GM12878 (cell line): ENCODE measurements at regions not wholly inside any gene's neighbourhood (a gene's known extent, or its start where the extent isn't known, plus 50 kb on each side); places are given as distances from the start of the nearest gene placed in this dataset.

Source experiments
- ATAC-seq: fragments of 200-7000 bp; cut with Tn5 transposase; 3 replicates; pipeline ENCODE4 v1.9.1; 2020; ENCODE audit warnings: mild to moderate bottlenecking, moderate library complexity
- BruUV-seq: library from RNA; stranded (reverse); fragments of 400-500 nt; replicated peaks from 2 replicates; lab custom pipeline; 2021; lab: Mats Ljungman, UMichigan
- CTCF ChIA-PET: fragments of 300-600 bp; sonication (Branson Sonifier 250); formaldehyde crosslinking; extraction: SDS; loops from one replicate; lab custom pipeline; 2021; ENCODE audit warnings: inconsistent platforms; lab: Yijun Ruan, JAX
- POLR2A ChIA-PET: fragments of 350-600 bp; formaldehyde crosslinking; extraction: SDS; loops from one replicate; lab custom pipeline; 2021; ENCODE audit warnings: inconsistent platforms; lab: Charles Lee
- RAD21 ChIA-PET: fragments of 300-600 bp; sonication (Branson Sonifier 250); formaldehyde crosslinking; loops from one replicate; lab custom pipeline; 2023; ENCODE audit warnings: antibody characterized with exemption; ENCODE audit not compliant: unreplicated experiment; lab: Charles Lee
- SMC1A ChIA-PET: fragments of 300-600 bp; sonication (Branson Sonifier 250); formaldehyde crosslinking; loops from one replicate; lab custom pipeline; 2023; ENCODE audit not compliant: unreplicated experiment, uncharacterized antibody; lab: Charles Lee
- DNase-seq: peaks from one replicate; pipeline ENCODE4 v3.0.0-alpha.2; 2011; ENCODE audit warnings: low read depth, low spot score
- FAIRE-seq: peaks from 3 replicates; lab custom pipeline; 2011; peaks lifted over from hg19 to GRCh38; lab: Jason Lieb, UNC
- H2AFZ ChIP-seq: 2 replicates; pipeline ENCODE4 v1.6.0; 2011; ENCODE audit warnings: low read depth, low read length, control low read depth; ENCODE audit not compliant: control insufficient read depth
- H3K27ac ChIP-seq: 2 replicates; pipeline ENCODE4 v1.5.1; 2011; ENCODE audit warnings: control low read depth; ENCODE audit not compliant: control insufficient read depth, insufficient read depth
- H3K27me3 ChIP-seq, 2 experiments: replicated peaks in 1 of 2; 2 replicates each; pipeline versions ENCODE4 v1.6.0 to v1.6.1; 2011; ENCODE audit warnings: low read length in 1 of 2; ENCODE audit not compliant: control insufficient read depth in 2 of 2, insufficient read depth in 2 of 2
- H3K36me3 ChIP-seq, 2 experiments: 2 replicates each; pipeline ENCODE4 v1.5.1; 2011; ENCODE audit warnings: low read length in 1 of 2; ENCODE audit not compliant: control insufficient read depth in 2 of 2, insufficient read depth in 2 of 2
- H3K4me1 ChIP-seq: 2 replicates; pipeline ENCODE4 v1.6.1; 2011; ENCODE audit warnings: mild to moderate bottlenecking, low read length, moderate library complexity, mixed read lengths; ENCODE audit not compliant: control insufficient read depth, insufficient read depth
- H3K4me2 ChIP-seq: 2 replicates; pipeline ENCODE4 v1.6.0; 2011; ENCODE audit warnings: control low read depth; ENCODE audit not compliant: control insufficient read depth, insufficient read depth
- H3K4me3 ChIP-seq: fragments of 200-600 bp; sonication (generic); 2 replicates; pipeline ENCODE4 v1.5.1; 2016
- H3K79me2 ChIP-seq: 2 replicates; pipeline ENCODE4 v1.6.0; 2011; ENCODE audit warnings: low read length; ENCODE audit not compliant: control insufficient read depth, insufficient read depth
- H3K9ac ChIP-seq: 2 replicates; pipeline ENCODE4 v1.8.0; 2011; ENCODE audit warnings: low read length, control low read depth, mixed read lengths; ENCODE audit not compliant: control insufficient read depth, insufficient read depth
- H3K9me3 ChIP-seq: replicated peaks from 3 replicates; pipeline ENCODE4 v1.5.1; 2011; ENCODE audit warnings: mild to moderate bottlenecking, low read length; ENCODE audit not compliant: control insufficient read depth, insufficient read depth
- H4K20me1 ChIP-seq: 2 replicates; pipeline ENCODE4 v1.6.0; 2011; ENCODE audit not compliant: control insufficient read depth, insufficient read depth
- BCL11A ChIP-seq: IDR thresholded peaks from 2 replicates; pipeline ENCODE4 v1.6.1; 2011; ENCODE audit warnings: low read depth, low read length
- FOXM1 ChIP-seq: IDR thresholded peaks from 2 replicates; pipeline ENCODE4 v1.6.1; 2012; ENCODE audit warnings: low read depth, mild to moderate bottlenecking, inconsistent platforms, low read length, moderate library complexity
- LARP7 ChIP-seq: fragments of 450-650 bp; IDR thresholded peaks from 2 replicates; pipeline ENCODE4 v1.6.1; 2017; ENCODE audit warnings: mild to moderate bottlenecking
- NFIC ChIP-seq: IDR thresholded peaks from 2 replicates; pipeline ENCODE4 v1.6.1; 2012; ENCODE audit warnings: low read depth, mild to moderate bottlenecking, inconsistent platforms, low read length, moderate library complexity
- NR2C1 ChIP-seq: fragments of 450-650 bp; IDR thresholded peaks from 2 replicates; pipeline ENCODE4 v1.6.1; 2017; ENCODE audit warnings: antibody characterized with exemption, mild to moderate bottlenecking, moderate library complexity
- NR2F1 ChIP-seq: fragments of 450-650 bp; conservative IDR thresholded peaks from 2 replicates; pipeline ENCODE4 v1.6.1; 2017; ENCODE audit warnings: mild to moderate bottlenecking
- POLR2A ChIP-seq: IDR thresholded peaks from 2 replicates; pipeline ENCODE4 v1.6.1; 2011; ENCODE audit warnings: low read depth, mild to moderate bottlenecking, low read length
- SUZ12 ChIP-seq: fragments of 200-600 bp; sonication (generic); IDR thresholded peaks from one replicate; pipeline ENCODE4 v1.6.1; 2018; ENCODE audit warnings: antibody characterized with exemption, mild to moderate bottlenecking; ENCODE audit not compliant: unreplicated experiment
- ZBTB40 ChIP-seq: fragments of 450-650 bp; IDR thresholded peaks from 2 replicates; pipeline ENCODE4 v1.6.1; 2016; ENCODE audit warnings: mild to moderate bottlenecking, moderate library complexity, borderline replicate concordance
- WGBS: methylation state at CpG from one replicate; pipeline ENCODE4 v1.1.6; 2016; ENCODE audit warnings: low lambda C conversion rate; ENCODE audit not compliant: insufficient replicate concordance, insufficient coverage; ENCODE audit errors: missing lambda C conversion rate; 5-methylcytosine and 5-hydroxymethylcytosine counted together
- in situ Hi-C: fragments of 300-500 bp; cut with MboI; formaldehyde crosslinking; loops from 9 replicates; pipeline ENCODE4 v1.14.3; 2018; ENCODE audit warnings: mixed read lengths
- intact Hi-C: fragments of 100-400 bp; cut with micrococcal nuclease; formaldehyde crosslinking; loops from one replicate; pipeline ENCODE4 v1.14.2; 2022; ENCODE audit not compliant: unreplicated experiment
- TF ChIP-seq, protein P1 (sequence below): fragments of 450-650 bp; conservative IDR thresholded peaks from 2 replicates; pipeline ENCODE4 v1.6.1; 2017; ENCODE audit warnings: mild to moderate bottlenecking, moderate library complexity
- TF ChIP-seq, protein P2 (sequence below): fragments of 450-650 bp; IDR thresholded peaks from 2 replicates; pipeline ENCODE4 v1.6.1; 2016; ENCODE audit warnings: mild to moderate bottlenecking
- TF ChIP-seq, protein P3 (sequence below): IDR thresholded peaks from 2 replicates; pipeline ENCODE4 v1.6.1; 2011; ENCODE audit warnings: low read depth, mild to moderate bottlenecking, low read length, moderate library complexity, borderline replicate concordance; ENCODE audit errors: extremely low read depth
- TF ChIP-seq, protein P4 (sequence below): fragments of 450-650 bp; formaldehyde crosslinking; IDR thresholded peaks from 2 replicates; pipeline ENCODE4 v1.4.0; 2022; ENCODE audit warnings: mild to moderate bottlenecking, moderate library complexity

GRCh38 chr2:20934236-20934635 lies 109.6 kb downstream of the APOB start:
- Histone ChIP-seq H3K27ac (no peak overlapping the region), H3K4me2 (no peak overlapping the region), H2AFZ (no peak overlapping the region), H4K20me1 (no peaks in the 10 kb centered on the region), H3K79me2 (no peaks in the 10 kb centered on the region), H3K4me1 (no peaks in the 10 kb centered on the region), H3K9me3 (no peaks in the 10 kb centered on the region), H3K27me3 (peaks cover 0 to 2% of the 10 kb centered on the region in 2 experiments; a peak in 2 of 4 replicates), H3K36me3 (no peaks in the 10 kb centered on the region), H3K4me3 (no peak overlapping the region), H3K9ac (no peak overlapping the region)
- in situ Hi-C loops, result no loop called here
- intact Hi-C loops, result no loop called here
- DNase-seq (no peak), ATAC-seq (no peak), FAIRE-seq (no peak)
- SMC1A ChIA-PET, result interaction anchor here (0.6 kb wide), 1 partner anchor 1583 kb away, joined by 3 read pairs; no protein-coding TSS in a partner anchor
- TF ChIP-seq, protein P1, sequence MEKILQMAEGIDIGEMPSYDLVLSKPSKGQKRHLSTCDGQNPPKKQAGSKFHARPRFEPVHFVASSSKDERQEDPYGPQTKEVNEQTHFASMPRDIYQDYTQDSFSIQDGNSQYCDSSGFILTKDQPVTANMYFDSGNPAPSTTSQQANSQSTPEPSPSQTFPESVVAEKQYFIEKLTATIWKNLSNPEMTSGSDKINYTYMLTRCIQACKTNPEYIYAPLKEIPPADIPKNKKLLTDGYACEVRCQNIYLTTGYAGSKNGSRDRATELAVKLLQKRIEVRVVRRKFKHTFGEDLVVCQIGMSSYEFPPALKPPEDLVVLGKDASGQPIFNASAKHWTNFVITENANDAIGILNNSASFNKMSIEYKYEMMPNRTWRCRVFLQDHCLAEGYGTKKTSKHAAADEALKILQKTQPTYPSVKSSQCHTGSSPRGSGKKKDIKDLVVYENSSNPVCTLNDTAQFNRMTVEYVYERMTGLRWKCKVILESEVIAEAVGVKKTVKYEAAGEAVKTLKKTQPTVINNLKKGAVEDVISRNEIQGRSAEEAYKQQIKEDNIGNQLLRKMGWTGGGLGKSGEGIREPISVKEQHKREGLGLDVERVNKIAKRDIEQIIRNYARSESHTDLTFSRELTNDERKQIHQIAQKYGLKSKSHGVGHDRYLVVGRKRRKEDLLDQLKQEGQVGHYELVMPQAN, result no peak
- TF ChIP-seq LARP7 (no peak), NR2F1 (no peak), ZBTB40 (no peak), SUZ12 (no peak), BCL11A (no peak), FOXM1 (no peak), POLR2A (no peak), NFIC (no peak), NR2C1 (no peak)
- TF ChIP-seq, protein P2, sequence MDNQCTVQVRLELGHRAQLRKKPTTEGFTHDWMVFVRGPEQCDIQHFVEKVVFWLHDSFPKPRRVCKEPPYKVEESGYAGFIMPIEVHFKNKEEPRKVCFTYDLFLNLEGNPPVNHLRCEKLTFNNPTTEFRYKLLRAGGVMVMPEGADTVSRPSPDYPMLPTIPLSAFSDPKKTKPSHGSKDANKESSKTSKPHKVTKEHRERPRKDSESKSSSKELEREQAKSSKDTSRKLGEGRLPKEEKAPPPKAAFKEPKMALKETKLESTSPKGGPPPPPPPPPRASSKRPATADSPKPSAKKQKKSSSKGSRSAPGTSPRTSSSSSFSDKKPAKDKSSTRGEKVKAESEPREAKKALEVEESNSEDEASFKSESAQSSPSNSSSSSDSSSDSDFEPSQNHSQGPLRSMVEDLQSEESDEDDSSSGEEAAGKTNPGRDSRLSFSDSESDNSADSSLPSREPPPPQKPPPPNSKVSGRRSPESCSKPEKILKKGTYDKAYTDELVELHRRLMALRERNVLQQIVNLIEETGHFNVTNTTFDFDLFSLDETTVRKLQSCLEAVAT, result no peak
- TF ChIP-seq, protein P3, sequence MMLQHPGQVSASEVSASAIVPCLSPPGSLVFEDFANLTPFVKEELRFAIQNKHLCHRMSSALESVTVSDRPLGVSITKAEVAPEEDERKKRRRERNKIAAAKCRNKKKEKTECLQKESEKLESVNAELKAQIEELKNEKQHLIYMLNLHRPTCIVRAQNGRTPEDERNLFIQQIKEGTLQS, result no peak
- TF ChIP-seq, protein P4, sequence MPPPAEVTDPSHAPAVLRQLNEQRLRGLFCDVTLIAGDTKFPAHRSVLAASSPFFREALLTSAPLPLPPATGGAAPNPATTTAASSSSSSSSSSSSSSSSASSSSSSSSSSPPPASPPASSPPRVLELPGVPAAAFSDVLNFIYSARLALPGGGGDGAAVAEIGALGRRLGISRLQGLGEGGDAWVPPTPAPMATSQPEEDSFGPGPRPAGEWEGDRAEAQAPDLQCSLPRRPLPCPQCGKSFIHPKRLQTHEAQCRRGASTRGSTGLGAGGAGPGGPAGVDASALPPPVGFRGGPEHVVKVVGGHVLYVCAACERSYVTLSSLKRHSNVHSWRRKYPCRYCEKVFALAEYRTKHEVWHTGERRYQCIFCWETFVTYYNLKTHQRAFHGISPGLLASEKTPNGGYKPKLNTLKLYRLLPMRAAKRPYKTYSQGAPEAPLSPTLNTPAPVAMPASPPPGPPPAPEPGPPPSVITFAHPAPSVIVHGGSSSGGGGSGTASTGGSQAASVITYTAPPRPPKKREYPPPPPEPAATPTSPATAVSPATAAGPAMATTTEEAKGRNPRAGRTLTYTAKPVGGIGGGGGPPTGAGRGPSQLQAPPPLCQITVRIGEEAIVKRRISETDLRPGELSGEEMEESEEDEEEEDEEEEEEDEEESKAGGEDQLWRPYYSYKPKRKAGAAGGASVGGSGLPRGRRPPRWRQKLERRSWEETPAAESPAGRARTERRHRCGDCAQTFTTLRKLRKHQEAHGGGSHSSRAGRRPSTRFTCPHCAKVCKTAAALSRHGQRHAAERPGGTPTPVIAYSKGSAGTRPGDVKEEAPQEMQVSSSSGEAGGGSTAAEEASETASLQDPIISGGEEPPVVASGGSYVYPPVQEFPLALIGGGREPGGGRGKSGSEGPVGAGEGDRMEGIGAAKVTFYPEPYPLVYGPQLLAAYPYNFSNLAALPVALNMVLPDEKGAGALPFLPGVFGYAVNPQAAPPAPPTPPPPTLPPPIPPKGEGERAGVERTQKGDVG (CRISPR knock-in tag), result no peak
- CTCF ChIA-PET, result interaction anchor here (1.1 kb wide), 1 partner anchor 18 kb away, joined by 3 read pairs; no protein-coding TSS in a partner anchor
- no TSS peak for BruUV-seq
- 3% methylated on average over 2 of the region's 2 CpGs for WGBS
- RAD21 ChIA-PET, result no interaction called here
- POLR2A ChIA-PET, result no interaction called here
